GM19372 (cell line): ENCODE measurements at regions not wholly inside any gene's neighbourhood (a gene's known extent, or its start where the extent isn't known, plus 50 kb on each side); places are given as distances from the start of the nearest gene placed in this dataset.
A peak's percentile ranks its signal among the peaks of the same experiment; 100 is the strongest.

ENCODE experiments used
- ATAC-seq: cut with Tn5 transposase; IDR thresholded peaks from one replicate; pipeline ENCODE4 v1.9.1; 2021; ENCODE audit warnings: mild to moderate bottlenecking, low read depth, moderate library complexity; ENCODE audit not compliant: unreplicated experiment

GRCh38 chr5:38207343-38207742 is 51.0 kb upstream of the EGFLAM start:
- ATAC-seq = no peak

- ATAC-seq = no peak
Measured at GRCh38 chr5:38202741-38203140, 55.6 kb upstream of the EGFLAM start.

GRCh38 chr5:38200872-38201557 is 57.3 kb upstream of the EGFLAM start:
- no peak for ATAC-seq

- no peak for ATAC-seq
Measured at GRCh38 chr5:38197118-38197517, 61.2 kb upstream of the EGFLAM start.

GRCh38 chr5:38193015-38193581 is 65.3 kb upstream of the EGFLAM start:
- ATAC-seq = peak; percentile 76

GRCh38 chr5:38191693-38192092 is 66.7 kb upstream of the EGFLAM start:
- ATAC-seq = no peak

GRCh38 chr5:38190111-38190510 is 68.2 kb upstream of the EGFLAM start:
- ATAC-seq = no peak

GRCh38 chr5:38189081-38189504 is 69.3 kb upstream of the EGFLAM start:
- ATAC-seq = no peak

- no peak for ATAC-seq
Measured at GRCh38 chr5:38188591-38188990, 69.8 kb upstream of the EGFLAM start.

GRCh38 chr5:38187532-38187931 is 70.8 kb upstream of the EGFLAM start:
- ATAC-seq = no peak

GRCh38 chr5:38184627-38185026 is 73.7 kb upstream of the EGFLAM start:
- ATAC-seq = no peak

GRCh38 chr5:38182991-38183390 is 75.4 kb upstream of the EGFLAM start:
- no peak for ATAC-seq

GRCh38 chr5:38168029-38168428 is 90.3 kb upstream of the EGFLAM start:
- ATAC-seq = no peak

- no peak for ATAC-seq
Measured at GRCh38 chr5:38167562-38167996, 90.8 kb upstream of the EGFLAM start.

GRCh38 chr5:38166832-38167231 is 91.5 kb upstream of the EGFLAM start:
- ATAC-seq = no peak

- ATAC-seq = no peak
Measured at GRCh38 chr5:38165435-38165834, 92.9 kb upstream of the EGFLAM start.

GRCh38 chr5:38164776-38165399 is 93.5 kb upstream of the EGFLAM start:
- ATAC-seq = no peak

GRCh38 chr5:38163636-38164237 is 94.6 kb upstream of the EGFLAM start:
- no peak for ATAC-seq

GRCh38 chr5:38162625-38163024 is 95.7 kb upstream of the EGFLAM start:
- no peak for ATAC-seq

- no peak for ATAC-seq
Measured at GRCh38 chr5:38157024-38157423, 101.3 kb upstream of the EGFLAM start.

GRCh38 chr5:38154615-38155204 is 103.6 kb upstream of the EGFLAM start:
- no peak for ATAC-seq
